ENCODE measurements at regions not wholly inside any gene's neighbourhood (a gene's known extent, or its start where the extent isn't known, plus 50 kb on each side); places are given as distances from the start of the nearest gene placed in this dataset.

DNA sequence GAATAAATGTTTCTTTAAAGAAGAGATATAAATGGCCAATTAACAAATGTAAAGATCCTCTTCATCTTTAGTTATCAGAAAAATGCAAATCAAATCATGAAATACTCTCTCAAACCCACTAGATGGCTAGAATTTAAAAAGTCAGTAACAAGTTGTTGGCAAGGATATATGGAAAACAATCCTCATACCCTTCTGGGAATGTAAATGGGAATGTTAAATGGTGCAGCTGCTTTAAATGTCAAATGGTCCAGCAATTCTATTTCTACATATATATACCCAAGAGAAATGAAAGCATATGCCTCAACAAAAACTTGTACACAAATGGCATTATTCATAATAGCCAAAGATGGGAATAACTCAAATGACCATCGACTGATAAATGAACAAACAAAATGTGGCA is 283.5 kb downstream of the RWDD3 start:
- TF ChIP-seq EZH2phosphoT487 (IDR thresholded peaks at IDR 0.05; ENCODE audit: borderline replicate concordance), result no peak
- TF ChIP-seq, protein P1, sequence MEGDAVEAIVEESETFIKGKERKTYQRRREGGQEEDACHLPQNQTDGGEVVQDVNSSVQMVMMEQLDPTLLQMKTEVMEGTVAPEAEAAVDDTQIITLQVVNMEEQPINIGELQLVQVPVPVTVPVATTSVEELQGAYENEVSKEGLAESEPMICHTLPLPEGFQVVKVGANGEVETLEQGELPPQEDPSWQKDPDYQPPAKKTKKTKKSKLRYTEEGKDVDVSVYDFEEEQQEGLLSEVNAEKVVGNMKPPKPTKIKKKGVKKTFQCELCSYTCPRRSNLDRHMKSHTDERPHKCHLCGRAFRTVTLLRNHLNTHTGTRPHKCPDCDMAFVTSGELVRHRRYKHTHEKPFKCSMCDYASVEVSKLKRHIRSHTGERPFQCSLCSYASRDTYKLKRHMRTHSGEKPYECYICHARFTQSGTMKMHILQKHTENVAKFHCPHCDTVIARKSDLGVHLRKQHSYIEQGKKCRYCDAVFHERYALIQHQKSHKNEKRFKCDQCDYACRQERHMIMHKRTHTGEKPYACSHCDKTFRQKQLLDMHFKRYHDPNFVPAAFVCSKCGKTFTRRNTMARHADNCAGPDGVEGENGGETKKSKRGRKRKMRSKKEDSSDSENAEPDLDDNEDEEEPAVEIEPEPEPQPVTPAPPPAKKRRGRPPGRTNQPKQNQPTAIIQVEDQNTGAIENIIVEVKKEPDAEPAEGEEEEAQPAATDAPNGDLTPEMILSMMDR (conservative IDR thresholded peaks at IDR 0.05; ENCODE audit: low read length), result no peak
